Globus pallidus (tissue), 1 donor: ENCODE measurements at regions not wholly inside any gene's neighbourhood (a gene's known extent, or its start where the extent isn't known, plus 50 kb on each side); places are given as distances from the start of the nearest gene placed in this dataset.

Experiments
- DNase-seq: peaks from one replicate; pipeline ENCODE4 v3.0.0-alpha.2; 2015; ENCODE audit warnings: low spot score

GRCh38 chr2:66721776-66722175 is 286.9 kb downstream of the MEIS1 start:
- DNase-seq = no peak

- no peak for DNase-seq
These were observed 289.3 kb downstream of the MEIS1 start for GRCh38 chr2:66724241-66724640.

- no peak for DNase-seq
These were observed 294.7 kb downstream of the MEIS1 start for GRCh38 chr2:66729416-66730330.

- DNase-seq = no peak
These were observed 295.5 kb downstream of the MEIS1 start for GRCh38 chr2:66730441-66730840.

- no peak for DNase-seq
These were observed 298.6 kb downstream of the MEIS1 start for GRCh38 chr2:66733364-66733999.

GRCh38 chr2:66748939-66749338 is 314.0 kb downstream of the MEIS1 start:
- no peak for DNase-seq

- DNase-seq = no peak
These were observed 314.6 kb downstream of the MEIS1 start for GRCh38 chr2:66749566-66749965.

- no peak for DNase-seq
These were observed 318.3 kb downstream of the MEIS1 start for GRCh38 chr2:66753257-66753656.

GRCh38 chr2:66753660-66754059 is 318.7 kb downstream of the MEIS1 start:
- no peak for DNase-seq

GRCh38 chr2:66755974-66756373 is 321.0 kb downstream of the MEIS1 start:
- DNase-seq = no peak

- no peak for DNase-seq
These were observed 326.9 kb downstream of the MEIS1 start for GRCh38 chr2:66761826-66762225.

GRCh38 chr2:66762761-66763160 is 327.8 kb downstream of the MEIS1 start:
- DNase-seq = no peak

- no peak for DNase-seq
These were observed 331.7 kb downstream of the MEIS1 start for GRCh38 chr2:66766582-66766981.

- no peak for DNase-seq
These were observed 336.5 kb downstream of the MEIS1 start for GRCh38 chr2:66771359-66771976.

- DNase-seq = no peak
These were observed 337.7 kb downstream of the MEIS1 start for GRCh38 chr2:66772618-66773017.

- no peak for DNase-seq
These were observed 341.0 kb downstream of the MEIS1 start for GRCh38 chr2:66775730-66776422.

- DNase-seq = no peak
These were observed 346.9 kb downstream of the MEIS1 start for GRCh38 chr2:66781804-66782203.

- no peak for DNase-seq
These were observed 347.9 kb downstream of the MEIS1 start for GRCh38 chr2:66782780-66783361.

GRCh38 chr2:66789741-66790140 is 354.8 kb downstream of the MEIS1 start:
- DNase-seq = no peak

- no peak for DNase-seq
These were observed 355.8 kb downstream of the MEIS1 start for GRCh38 chr2:66790651-66791181.

- no peak for DNase-seq
These were observed 359.1 kb downstream of the MEIS1 start for GRCh38 chr2:66794070-66794469.

GRCh38 chr2:66794551-66794950 is 359.6 kb downstream of the MEIS1 start:
- no peak for DNase-seq
